GM21619 (cell line): ENCODE measurements at regions not wholly inside any gene's neighbourhood (a gene's known extent, or its start where the extent isn't known, plus 50 kb on each side); places are given as distances from the start of the nearest gene placed in this dataset.
"Not testable (repeated sequence)": the region's sequence is repeated elsewhere in the genome, so short reads cannot be mapped to it uniquely, and the experiment has no call there.

Experiments used
- ATAC-seq: cut with Tn5 transposase; IDR thresholded peaks from one replicate; pipeline ENCODE4 v1.9.1; 2021; ENCODE audit not compliant: unreplicated experiment

- ATAC-seq: not testable (repeated sequence)
Observed at GRCh38 chr16:62780081-62780480, 743.8 kb upstream of the CDH8 start.

- no peak for ATAC-seq
Observed at GRCh38 chr16:62764572-62764971, 728.3 kb upstream of the CDH8 start.

GRCh38 chr16:62760398-62760797 lies 724.2 kb upstream of the CDH8 start:
- no peak for ATAC-seq

GRCh38 chr16:62755938-62756337 lies 719.7 kb upstream of the CDH8 start:
- no peak for ATAC-seq

GRCh38 chr16:62752854-62753253 lies 716.6 kb upstream of the CDH8 start:
- no peak for ATAC-seq

GRCh38 chr16:62751218-62751617 lies 715.0 kb upstream of the CDH8 start:
- no peak for ATAC-seq

GRCh38 chr16:62741692-62742091 lies 705.5 kb upstream of the CDH8 start:
- no peak for ATAC-seq

GRCh38 chr16:62738666-62739460 lies 702.6 kb upstream of the CDH8 start:
- no peak for ATAC-seq

- no peak for ATAC-seq
Observed at GRCh38 chr16:62732092-62732491, 695.9 kb upstream of the CDH8 start.

GRCh38 chr16:62724670-62725269 lies 688.5 kb upstream of the CDH8 start:
- not testable (repeated sequence) for ATAC-seq

GRCh38 chr16:62720651-62721050 lies 684.4 kb upstream of the CDH8 start:
- ATAC-seq: no peak

- ATAC-seq: no peak
Observed at GRCh38 chr16:62717026-62717425, 680.8 kb upstream of the CDH8 start.

GRCh38 chr16:62715701-62716100 lies 679.5 kb upstream of the CDH8 start:
- no peak for ATAC-seq

- no peak for ATAC-seq
Observed at GRCh38 chr16:62712566-62712965, 676.3 kb upstream of the CDH8 start.

GRCh38 chr16:62711797-62712196 lies 675.6 kb upstream of the CDH8 start:
- ATAC-seq: no peak

GRCh38 chr16:62709794-62710193 lies 673.6 kb upstream of the CDH8 start:
- no peak for ATAC-seq

- no peak for ATAC-seq
Observed at GRCh38 chr16:62701426-62701825, 665.2 kb upstream of the CDH8 start.

GRCh38 chr16:62700426-62701294 lies 664.4 kb upstream of the CDH8 start:
- ATAC-seq: no peak

- no peak for ATAC-seq
Observed at GRCh38 chr16:62692685-62693084, 656.4 kb upstream of the CDH8 start.

GRCh38 chr16:62681819-62682218 lies 645.6 kb upstream of the CDH8 start:
- ATAC-seq: no peak

GRCh38 chr16:62678796-62679195 lies 642.6 kb upstream of the CDH8 start:
- ATAC-seq: no peak

- no peak for ATAC-seq
Observed at GRCh38 chr16:62676306-62676705, 640.1 kb upstream of the CDH8 start.
